GM23338 (cell line): ENCODE measurements at regions not wholly inside any gene's neighbourhood (a gene's known extent, or its start where the extent isn't known, plus 50 kb on each side); places are given as distances from the start of the nearest gene placed in this dataset.

Source experiments
- ATAC-seq: fragments of 200-7000 bp; cut with Tn5 transposase; 3 replicates; pipeline ENCODE4 v1.9.1; 2020
- DNase-seq: peaks from one replicate; pipeline ENCODE4 v3.0.0-alpha.2; 2015; ENCODE audit warnings: low spot score
- H2AFZ ChIP-seq: fragments of 200-600 bp; sonication (generic); 2 replicates; pipeline ENCODE4 v1.8.0; 2016; ENCODE audit warnings: antibody characterized with exemption, mild to moderate bottlenecking, moderate library complexity
- H3F3A ChIP-seq: fragments of 200-600 bp; sonication (generic); replicated peaks from 2 replicates; pipeline ENCODE4 v1.8.0; 2017; ENCODE audit warnings: antibody characterized with exemption, mixed run types, low read depth
- H3K27ac ChIP-seq: fragments of 200-600 bp; sonication (generic); 2 replicates; pipeline ENCODE4 v1.6.1; 2016; ENCODE audit warnings: low read depth
- H3K27me3 ChIP-seq: fragments of 200-600 bp; sonication (generic); 2 replicates; pipeline ENCODE4 v1.8.0; 2016; ENCODE audit warnings: mild to moderate bottlenecking, mixed run types, moderate library complexity; ENCODE audit not compliant: insufficient read depth
- H3K36me3 ChIP-seq: fragments of 200-600 bp; sonication (generic); 2 replicates; pipeline ENCODE4 v1.8.0; 2016; ENCODE audit warnings: mild to moderate bottlenecking; ENCODE audit not compliant: insufficient read depth
- H3K4me1 ChIP-seq: fragments of 200-600 bp; sonication (generic); 2 replicates; pipeline ENCODE4 v1.8.0; 2016; ENCODE audit warnings: mild to moderate bottlenecking, moderate library complexity; ENCODE audit not compliant: insufficient read depth
- H3K4me2 ChIP-seq: fragments of 200-600 bp; sonication (generic); 2 replicates; pipeline ENCODE4 v1.7.1; 2017; ENCODE audit warnings: mixed run types
- H3K4me3 ChIP-seq: fragments of 200-600 bp; sonication (generic); 2 replicates; pipeline ENCODE4 v1.6.1; 2016; ENCODE audit warnings: mixed run types
- H3K79me2 ChIP-seq: fragments of 200-600 bp; sonication (generic); replicated peaks from 2 replicates; pipeline ENCODE4 v1.8.0; 2017; ENCODE audit warnings: mild to moderate bottlenecking; ENCODE audit not compliant: insufficient read depth
- H3K9me2 ChIP-seq: fragments of 200-600 bp; sonication (generic); 2 replicates; pipeline ENCODE4 v1.8.0; 2017; ENCODE audit not compliant: insufficient read depth
- H4K20me1 ChIP-seq: fragments of 200-600 bp; sonication (generic); replicated peaks from 2 replicates; pipeline ENCODE4 v1.8.0; 2017; ENCODE audit warnings: mild to moderate bottlenecking; ENCODE audit not compliant: insufficient read depth
- H3K27ac Mint-ChIP-seq: 2 replicates; pipeline ENCODE4 v1.8.0; 2020; ENCODE audit warnings: inconsistent platforms, mild to moderate bottlenecking, moderate library complexity, mixed read lengths
- H3K27me3 Mint-ChIP-seq: 3 replicates; pipeline ENCODE4 v1.8.0; 2022; ENCODE audit warnings: low read depth, mild to moderate bottlenecking, moderate library complexity, mixed read lengths, inconsistent platforms; ENCODE audit not compliant: insufficient read depth, poor library complexity
- H3K36me3 Mint-ChIP-seq: 3 replicates; pipeline ENCODE4 v1.8.0; 2021; ENCODE audit warnings: low read depth, mild to moderate bottlenecking, inconsistent platforms, moderate library complexity, mixed read lengths
- H3K4me1 Mint-ChIP-seq: 3 replicates; pipeline ENCODE4 v1.8.0; 2020; ENCODE audit warnings: mild to moderate bottlenecking, inconsistent platforms, mixed read lengths
- H3K4me3 Mint-ChIP-seq: 3 replicates; pipeline ENCODE4 v1.8.0; 2021; ENCODE audit warnings: moderate library complexity, mild to moderate bottlenecking, inconsistent platforms, mixed read lengths
- H3K9me3 Mint-ChIP-seq: 3 replicates; pipeline ENCODE4 v1.8.0; 2020; ENCODE audit warnings: moderate library complexity, mild to moderate bottlenecking, inconsistent platforms, mixed read lengths
- JUNB ChIP-seq: IDR thresholded peaks from one replicate; pipeline ENCODE4 v1.6.1; 2016; ENCODE audit warnings: antibody characterized with exemption; ENCODE audit not compliant: unreplicated experiment
- REST ChIP-seq: IDR thresholded peaks from one replicate; pipeline ENCODE4 v1.6.1; 2018; ENCODE audit warnings: antibody characterized with exemption; ENCODE audit not compliant: unreplicated experiment
- STAT1 ChIP-seq: IDR thresholded peaks from one replicate; pipeline ENCODE4 v1.6.1; 2016; ENCODE audit warnings: antibody characterized with exemption; ENCODE audit not compliant: unreplicated experiment
- ZNF114 ChIP-seq: fragments of 250-450 bp; sonication (Bioruptor Pico); IDR thresholded peaks from 2 replicates; pipeline ENCODE4 v1.5.0; 2020; ENCODE audit warnings: mild to moderate bottlenecking, moderate library complexity
- ZNF331 ChIP-seq: fragments of 250-450 bp; sonication (Bioruptor Pico); IDR thresholded peaks from 2 replicates; pipeline ENCODE4 v1.5.0; 2020; ENCODE audit warnings: low read depth, mild to moderate bottlenecking, moderate library complexity
- ZNF462 ChIP-seq: fragments of 250-450 bp; sonication (Bioruptor Pico); IDR thresholded peaks from 2 replicates; pipeline ENCODE4 v1.5.0; 2020; ENCODE audit warnings: mild to moderate bottlenecking, moderate library complexity
- TF ChIP-seq, protein P1 (sequence below): IDR thresholded peaks from 2 replicates; pipeline ENCODE4 v1.6.1; 2016; ENCODE audit warnings: antibody characterized with exemption

GRCh38 chr6:168884050-168884645 lies 369.5 kb downstream of the THBS2 start:
- Mint-ChIP-seq H3K4me3 (peak overlapping the region; percentile 41), H3K27me3 (peaks cover 17% of the 10 kb centered on the region), H3K36me3 (no peaks in the 10 kb centered on the region; the same call in 2 of the 3 replicates), H3K4me1 (peaks cover 7% of the 10 kb centered on the region; the same call in 1 of the 3 replicates), H3K9me3 (no peaks in the 10 kb centered on the region; the same call in 2 of the 3 replicates), H3K27ac (no peak overlapping the region)
- H3K36me3 ChIP-seq = no peaks in the 10 kb centered on the region
- no peak for TF ChIP-seq ZNF462 (CRISPR knock-in tag)
- H3K4me1 ChIP-seq = no peaks in the 10 kb centered on the region
- H3F3A ChIP-seq = no peaks in the 10 kb centered on the region
- DNase-seq (no peak), ATAC-seq (peak; percentile 44)
- no peaks in the 10 kb centered on the region for H4K20me1 ChIP-seq
- peak overlapping the region; percentile 68 for H3K4me2 ChIP-seq
- H3K9me2 ChIP-seq = no peaks in the 10 kb centered on the region
- H2AFZ ChIP-seq = peak overlapping the region; percentile 90
- no peaks in the 10 kb centered on the region for H3K79me2 ChIP-seq
- H3K27ac ChIP-seq = no peak overlapping the region
- H3K27me3 ChIP-seq = peaks cover 5% of the 10 kb centered on the region; the same call in 1 of the 2 replicates
- peak overlapping the region; percentile 30; the same call in 1 of the 2 replicates for H3K4me3 ChIP-seq

DNA sequence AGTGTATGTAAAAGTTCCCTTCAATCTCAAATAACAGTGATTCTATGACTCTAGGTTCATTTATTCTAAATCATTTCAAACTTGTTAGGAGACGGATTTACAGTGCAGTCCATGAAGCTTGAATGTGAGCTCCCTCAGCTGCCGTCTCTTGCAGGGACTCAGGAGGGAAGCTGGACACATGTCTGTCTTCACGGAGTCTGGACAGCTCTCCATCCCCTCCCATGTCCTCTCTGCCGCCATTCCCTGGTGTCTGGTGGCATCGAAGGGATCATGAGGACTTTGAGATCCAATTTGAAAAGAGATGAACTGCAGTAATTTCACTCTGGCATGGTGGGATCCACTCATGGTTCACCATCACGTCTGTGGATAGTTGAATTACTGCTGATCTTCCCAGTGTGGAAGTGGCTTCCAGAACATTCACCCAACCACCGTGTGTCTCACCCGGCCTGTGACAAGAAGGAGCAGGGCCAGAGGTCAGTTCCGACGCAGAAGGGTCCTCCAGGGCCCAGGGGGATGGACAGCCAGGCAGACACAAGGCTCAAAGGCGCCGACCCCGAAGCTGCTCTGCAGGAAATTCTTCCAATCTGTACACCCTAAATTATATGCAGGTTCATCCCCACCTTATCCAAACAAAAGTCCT lies 370.1 kb downstream of the THBS2 start:
- H3K4me3 Mint-ChIP-seq = no peak overlapping the region
- Histone ChIP-seq H3K27ac (no peak overlapping the region), H3K4me3 (no peak overlapping the region), H3K27me3 (peaks cover 5% of the 10 kb centered on the region; the same call in 1 of the 2 replicates), H3K4me1 (no peaks in the 10 kb centered on the region), H3K4me2 (no peak overlapping the region), H3K36me3 (no peaks in the 10 kb centered on the region), H3F3A (no peaks in the 10 kb centered on the region), H3K9me2 (no peaks in the 10 kb centered on the region), H3K79me2 (no peaks in the 10 kb centered on the region), H4K20me1 (no peaks in the 10 kb centered on the region), H2AFZ (no peak overlapping the region)
- H3K27ac Mint-ChIP-seq = no peak overlapping the region
- no peaks in the 10 kb centered on the region; the same call in 2 of the 3 replicates for H3K9me3 Mint-ChIP-seq
- no peaks in the 10 kb centered on the region; the same call in 2 of the 3 replicates for H3K36me3 Mint-ChIP-seq
- peaks cover 17% of the 10 kb centered on the region for H3K27me3 Mint-ChIP-seq
- H3K4me1 Mint-ChIP-seq = peaks cover 7% of the 10 kb centered on the region; the same call in 1 of the 3 replicates
- ATAC-seq (no peak), DNase-seq (no peak)
- no peak for TF ChIP-seq JUNB
- TF ChIP-seq, protein P1, sequence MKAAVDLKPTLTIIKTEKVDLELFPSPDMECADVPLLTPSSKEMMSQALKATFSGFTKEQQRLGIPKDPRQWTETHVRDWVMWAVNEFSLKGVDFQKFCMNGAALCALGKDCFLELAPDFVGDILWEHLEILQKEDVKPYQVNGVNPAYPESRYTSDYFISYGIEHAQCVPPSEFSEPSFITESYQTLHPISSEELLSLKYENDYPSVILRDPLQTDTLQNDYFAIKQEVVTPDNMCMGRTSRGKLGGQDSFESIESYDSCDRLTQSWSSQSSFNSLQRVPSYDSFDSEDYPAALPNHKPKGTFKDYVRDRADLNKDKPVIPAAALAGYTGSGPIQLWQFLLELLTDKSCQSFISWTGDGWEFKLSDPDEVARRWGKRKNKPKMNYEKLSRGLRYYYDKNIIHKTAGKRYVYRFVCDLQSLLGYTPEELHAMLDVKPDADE = no peak
- no peak for TF ChIP-seq ZNF114 (CRISPR knock-in tag)
- no peak for TF ChIP-seq ZNF331 (CRISPR knock-in tag)
- TF ChIP-seq REST = no peak
- no peak for TF ChIP-seq STAT1
